OCI-LY1 (cell line): ENCODE measurements at regions not wholly inside any gene's neighbourhood (a gene's known extent, or its start where the extent isn't known, plus 50 kb on each side); places are given as distances from the start of the nearest gene placed in this dataset.

Source experiments
- H2AFZ ChIP-seq: fragments of 200-600 bp; sonication (generic), shearing (Covaris generic); 2 replicates; pipeline ENCODE4 v1.6.0; 2014; ENCODE audit warnings: antibody characterized with exemption, mild to moderate bottlenecking, low read length
- H3F3A ChIP-seq: fragments of 200-600 bp; sonication (generic), shearing (Covaris generic); 2 replicates; pipeline ENCODE4 v1.6.0; 2014; ENCODE audit warnings: mild to moderate bottlenecking, antibody characterized with exemption, low read length, moderate library complexity; ENCODE audit not compliant: insufficient read depth
- H3K27ac ChIP-seq: fragments of 200-600 bp; sonication (generic); 2 replicates; pipeline ENCODE4 v1.5.1; 2014; ENCODE audit warnings: low read length, mixed run types, mild to moderate bottlenecking, low read depth; ENCODE audit not compliant: poor library complexity, severe bottlenecking
- H3K27me3 ChIP-seq: fragments of 200-600 bp; sonication (generic); 2 replicates; pipeline ENCODE4 v1.6.0; 2014; ENCODE audit warnings: antibody characterized with exemption, mild to moderate bottlenecking, low read length, moderate library complexity; ENCODE audit not compliant: insufficient read depth
- H3K36me3 ChIP-seq: fragments of 200-600 bp; sonication (generic); 2 replicates; pipeline ENCODE4 v1.6.1; 2014; ENCODE audit warnings: mild to moderate bottlenecking, antibody characterized with exemption, low read length, moderate library complexity, mixed read lengths; ENCODE audit not compliant: insufficient read depth
- H3K4me1 ChIP-seq: fragments of 200-600 bp; sonication (generic); 2 replicates; pipeline ENCODE4 v1.5.1; 2014; ENCODE audit warnings: mild to moderate bottlenecking, low read length, moderate library complexity; ENCODE audit not compliant: insufficient read depth, severe bottlenecking
- H3K4me2 ChIP-seq: fragments of 200-600 bp; sonication (generic), shearing (Covaris generic); 2 replicates; pipeline ENCODE4 v1.6.1; 2014; ENCODE audit warnings: low read length
- H3K4me3 ChIP-seq: fragments of 200-600 bp; sonication (generic); 2 replicates; pipeline ENCODE4 v1.5.1; 2014; ENCODE audit warnings: low read length, low read depth, mild to moderate bottlenecking, mixed read lengths; ENCODE audit not compliant: poor library complexity, severe bottlenecking
- H3K79me2 ChIP-seq: fragments of 200-600 bp; shearing (Covaris generic); 2 replicates; pipeline ENCODE4 v1.6.1; 2016; ENCODE audit warnings: mixed run types, low read length, mixed read lengths; ENCODE audit not compliant: insufficient read depth
- H3K9ac ChIP-seq: fragments of 200-600 bp; sonication (generic), shearing (Covaris generic); 2 replicates; pipeline ENCODE4 v1.6.1; 2014; ENCODE audit warnings: mild to moderate bottlenecking, low read length, mixed read lengths
- H3K9me2 ChIP-seq: fragments of 200-600 bp; sonication (generic), shearing (Covaris generic); 2 replicates; pipeline ENCODE4 v1.6.1; 2014; ENCODE audit warnings: low read depth, mild to moderate bottlenecking, low read length, mixed read lengths
- H3K9me3 ChIP-seq: fragments of 200-600 bp; shearing (Covaris generic); 2 replicates; pipeline ENCODE4 v1.6.1; 2014; ENCODE audit warnings: low read length, mixed read lengths
- H4K20me1 ChIP-seq: fragments of 200-600 bp; sonication (generic), shearing (Covaris generic); 2 replicates; pipeline ENCODE4 v1.6.0; 2016; ENCODE audit warnings: mild to moderate bottlenecking, low read length; ENCODE audit not compliant: insufficient read depth
- EZH2 ChIP-seq: fragments of 200-600 bp; sonication (generic), shearing (Covaris generic); IDR thresholded peaks from 2 replicates; pipeline ENCODE4 v1.8.0; 2017; ENCODE audit warnings: borderline replicate concordance, mixed run types, mild to moderate bottlenecking, antibody characterized with exemption, low read length, moderate library complexity, mixed read lengths
- TF ChIP-seq, protein P1 (sequence below): fragments of 200-600 bp; sonication (generic), shearing (Covaris generic); IDR thresholded peaks from 2 replicates; pipeline ENCODE4 v1.5.1; 2017; ENCODE audit warnings: mild to moderate bottlenecking, antibody characterized with exemption, low read length, moderate library complexity, mixed read lengths

GRCh38 chr14:40899435-40899834 is 707.2 kb upstream of the LRFN5 start:
- Histone ChIP-seq H3K27ac (no peak overlapping the region), H3K79me2 (no peaks in the 10 kb centered on the region), H3K9me2 (no peaks in the 10 kb centered on the region), H3K9me3 (no peaks in the 10 kb centered on the region), H3K4me3 (no peak overlapping the region), H3F3A (no peaks in the 10 kb centered on the region), H3K4me2 (no peak overlapping the region), H3K9ac (no peak overlapping the region), H3K4me1 (no peaks in the 10 kb centered on the region), H2AFZ (no peak overlapping the region), H3K27me3 (no peaks in the 10 kb centered on the region), H3K36me3 (no peaks in the 10 kb centered on the region), H4K20me1 (no peaks in the 10 kb centered on the region)
- TF ChIP-seq, protein P1, sequence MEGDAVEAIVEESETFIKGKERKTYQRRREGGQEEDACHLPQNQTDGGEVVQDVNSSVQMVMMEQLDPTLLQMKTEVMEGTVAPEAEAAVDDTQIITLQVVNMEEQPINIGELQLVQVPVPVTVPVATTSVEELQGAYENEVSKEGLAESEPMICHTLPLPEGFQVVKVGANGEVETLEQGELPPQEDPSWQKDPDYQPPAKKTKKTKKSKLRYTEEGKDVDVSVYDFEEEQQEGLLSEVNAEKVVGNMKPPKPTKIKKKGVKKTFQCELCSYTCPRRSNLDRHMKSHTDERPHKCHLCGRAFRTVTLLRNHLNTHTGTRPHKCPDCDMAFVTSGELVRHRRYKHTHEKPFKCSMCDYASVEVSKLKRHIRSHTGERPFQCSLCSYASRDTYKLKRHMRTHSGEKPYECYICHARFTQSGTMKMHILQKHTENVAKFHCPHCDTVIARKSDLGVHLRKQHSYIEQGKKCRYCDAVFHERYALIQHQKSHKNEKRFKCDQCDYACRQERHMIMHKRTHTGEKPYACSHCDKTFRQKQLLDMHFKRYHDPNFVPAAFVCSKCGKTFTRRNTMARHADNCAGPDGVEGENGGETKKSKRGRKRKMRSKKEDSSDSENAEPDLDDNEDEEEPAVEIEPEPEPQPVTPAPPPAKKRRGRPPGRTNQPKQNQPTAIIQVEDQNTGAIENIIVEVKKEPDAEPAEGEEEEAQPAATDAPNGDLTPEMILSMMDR = no peak
- TF ChIP-seq EZH2 = no peak

GRCh38 chr14:40894846-40895245 is 711.8 kb upstream of the LRFN5 start:
- H2AFZ ChIP-seq = no peak overlapping the region
- H3K9me3 ChIP-seq = no peaks in the 10 kb centered on the region
- H3K9me2 ChIP-seq = no peaks in the 10 kb centered on the region
- no peaks in the 10 kb centered on the region for H3K27me3 ChIP-seq
- no peaks in the 10 kb centered on the region for H3K79me2 ChIP-seq
- H3F3A ChIP-seq = no peaks in the 10 kb centered on the region
- no peaks in the 10 kb centered on the region for H3K36me3 ChIP-seq
- no peak overlapping the region for H3K4me2 ChIP-seq
- TF ChIP-seq, protein P1 = no peak
- no peak for TF ChIP-seq EZH2
- no peak overlapping the region for H3K9ac ChIP-seq
- H3K4me1 ChIP-seq = no peaks in the 10 kb centered on the region
- no peaks in the 10 kb centered on the region for H4K20me1 ChIP-seq
- H3K4me3 ChIP-seq = no peak overlapping the region
- H3K27ac ChIP-seq = no peak overlapping the region

GRCh38 chr14:40889126-40889525 is 717.5 kb upstream of the LRFN5 start:
- Histone ChIP-seq H3K9me3 (no peaks in the 10 kb centered on the region), H3K36me3 (no peaks in the 10 kb centered on the region), H3K4me3 (no peak overlapping the region), H3K4me2 (no peak overlapping the region), H3F3A (no peaks in the 10 kb centered on the region; the same call in 1 of the 2 replicates), H2AFZ (no peak overlapping the region), H3K27ac (no peak overlapping the region), H3K4me1 (no peaks in the 10 kb centered on the region), H3K79me2 (no peaks in the 10 kb centered on the region), H3K9ac (no peak overlapping the region), H3K9me2 (no peaks in the 10 kb centered on the region), H4K20me1 (no peaks in the 10 kb centered on the region), H3K27me3 (no peaks in the 10 kb centered on the region)
- no peak for TF ChIP-seq EZH2
- TF ChIP-seq, protein P1 = no peak
